PC-9 (cell line): ENCODE measurements at regions not wholly inside any gene's neighbourhood (a gene's known extent, or its start where the extent isn't known, plus 50 kb on each side); places are given as distances from the start of the nearest gene placed in this dataset.

Experiments
- CTCF ChIP-seq: fragments of 200-600 bp; sonication (generic); conservative IDR thresholded peaks from 2 replicates; pipeline ENCODE4 v1.6.1; 2017; ENCODE audit warnings: mixed run types, antibody characterized with exemption, mild to moderate bottlenecking, moderate library complexity
- EZH2 ChIP-seq: fragments of 200-600 bp; sonication (generic); IDR thresholded peaks from 2 replicates; pipeline ENCODE4 v1.8.0; 2017; ENCODE audit warnings: antibody characterized with exemption, low read depth

DNA sequence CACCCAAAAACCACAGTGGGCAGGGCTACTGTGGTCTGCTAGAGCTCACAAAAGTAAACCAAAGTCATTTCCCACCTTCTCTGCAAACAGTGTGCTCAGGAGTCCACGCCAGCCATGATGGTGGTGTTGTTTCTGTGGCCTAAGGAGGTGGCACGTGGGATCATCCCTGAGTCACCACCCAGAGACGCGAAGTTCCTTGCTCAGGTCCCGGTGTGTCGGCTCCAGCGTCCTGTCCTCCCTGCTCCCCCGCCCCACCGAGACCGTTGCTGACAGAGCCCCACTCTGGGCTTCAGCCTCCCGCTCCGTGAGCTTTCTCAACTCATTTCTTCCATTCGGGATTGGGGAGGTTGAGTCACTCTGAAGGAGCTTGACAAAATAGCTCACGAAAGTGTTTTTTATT lies 118.7 kb downstream of the NPTX2 start:
- TF ChIP-seq CTCF (no peak), EZH2 (no peak)
